IMR-90 (cell line): ENCODE measurements at regions not wholly inside any gene's neighbourhood (a gene's known extent, or its start where the extent isn't known, plus 50 kb on each side); places are given as distances from the start of the nearest gene placed in this dataset.

Experiments
- ATAC-seq: fragments of 200-7000 bp; cut with Tn5 transposase; 2 replicates; pipeline ENCODE4 v1.9.1; 2020; ENCODE audit warnings: low read depth, mild to moderate bottlenecking, moderate library complexity
- BruUV-seq: library from RNA; stranded (reverse); fragments of 400-500 nt; replicated peaks from 2 replicates; lab custom pipeline; 2021; lab: Mats Ljungman, UMichigan
- CTCF ChIA-PET: fragments of 300-600 bp; formaldehyde crosslinking; extraction: SDS; loops from one replicate; lab custom pipeline; 2021; ENCODE audit warnings: antibody characterized with exemption; lab: Yijun Ruan, JAX
- POLR2A ChIA-PET: fragments of 300-600 bp; sonication (Branson Sonifier 250); formaldehyde crosslinking; loops from one replicate; lab custom pipeline; 2022; ENCODE audit warnings: antibody characterized with exemption; ENCODE audit not compliant: unreplicated experiment; lab: Charles Lee
- DNase-seq: peaks from one replicate; pipeline ENCODE4 v3.0.0; 2013
- H2AFZ ChIP-seq: replicated peaks from 2 replicates; pipeline ENCODE3; 2013; ENCODE audit warnings: low read length, mild to moderate bottlenecking; ENCODE audit not compliant: poor library complexity
- H2AK5ac ChIP-seq: 2 replicates; pipeline ENCODE4 v1.6.1; 2013; ENCODE audit warnings: low read depth, low read length, inconsistent platforms
- H2AK9ac ChIP-seq: replicated peaks from 2 replicates; pipeline ENCODE3; 2013; ENCODE audit warnings: mild to moderate bottlenecking, low read depth, low read length, moderate library complexity; ENCODE audit not compliant: poor library complexity
- H2BK120ac ChIP-seq: 2 replicates; pipeline ENCODE4 v1.6.1; 2013; ENCODE audit warnings: low read depth, low read length, inconsistent platforms
- H2BK15ac ChIP-seq: 3 replicates; pipeline ENCODE4 v1.6.1; 2013; ENCODE audit warnings: low read depth, low read length, inconsistent platforms
- H2BK20ac ChIP-seq: 2 replicates; pipeline ENCODE4 v1.6.1; 2013; ENCODE audit warnings: low read depth, mild to moderate bottlenecking, inconsistent platforms, low read length, moderate library complexity
- H2BK5ac ChIP-seq: 2 replicates; pipeline ENCODE4 v1.6.1; 2013; ENCODE audit warnings: mild to moderate bottlenecking, low read depth, low read length, inconsistent platforms; ENCODE audit not compliant: poor library complexity, severe bottlenecking
- H3K14ac ChIP-seq: replicated peaks from 2 replicates; pipeline ENCODE4 v1.6.1; 2013; ENCODE audit warnings: low read depth, low read length, inconsistent platforms
- H3K18ac ChIP-seq: 2 replicates; pipeline ENCODE4 v1.6.1; 2013; ENCODE audit warnings: low read depth, low read length, control low read depth
- H3K23ac ChIP-seq: 2 replicates; pipeline ENCODE4 v1.6.1; 2013; ENCODE audit warnings: low read depth, low read length, inconsistent platforms
- H3K27ac ChIP-seq: 2 replicates; pipeline ENCODE4 v1.5.1; 2013; ENCODE audit warnings: mild to moderate bottlenecking, control low read depth, low read length; ENCODE audit not compliant: insufficient read depth
- H3K27me3 ChIP-seq: 2 replicates; pipeline ENCODE4 v1.6.1; 2013; ENCODE audit warnings: low read length; ENCODE audit not compliant: control insufficient read depth, insufficient read depth
- H3K36me3 ChIP-seq: 2 replicates; pipeline ENCODE4 v1.6.1; 2013; ENCODE audit warnings: low read length, mixed read lengths; ENCODE audit not compliant: control insufficient read depth, insufficient read depth
- H3K4ac ChIP-seq: 2 replicates; pipeline ENCODE4 v1.6.1; 2013; ENCODE audit warnings: low read depth, low read length, inconsistent platforms
- H3K4me1 ChIP-seq: 2 replicates; pipeline ENCODE4 v1.6.1; 2013; ENCODE audit warnings: low read length, mixed read lengths; ENCODE audit not compliant: control insufficient read depth, insufficient read depth
- H3K4me2 ChIP-seq: 2 replicates; pipeline ENCODE4 v1.6.1; 2013; ENCODE audit warnings: low read depth, mild to moderate bottlenecking, control low read depth, low read length, moderate library complexity
- H3K4me3 ChIP-seq: 2 replicates; pipeline ENCODE4 v1.5.1; 2013; ENCODE audit warnings: low read depth, mild to moderate bottlenecking, control low read depth, low read length, moderate library complexity; ENCODE audit not compliant: insufficient read depth
- H3K56ac ChIP-seq: 2 replicates; pipeline ENCODE4 v1.6.1; 2013; ENCODE audit warnings: low read length, inconsistent platforms; ENCODE audit not compliant: insufficient read depth; ENCODE audit errors: extremely low read depth
- H3K79me1 ChIP-seq, 2 experiments: 2 replicates each; pipeline ENCODE4 v1.6.1; 2013; ENCODE audit warnings: low read length in 2 of 2, inconsistent platforms in 1 of 2, low read depth in 1 of 2
- H3K9ac ChIP-seq: 2 replicates; pipeline ENCODE4 v1.6.1; 2013; ENCODE audit warnings: low read depth, low read length, control low read depth
- H3K9me1 ChIP-seq: 2 replicates; pipeline ENCODE4 v1.6.1; 2013; ENCODE audit warnings: low read length, inconsistent platforms; ENCODE audit not compliant: insufficient read depth
- H3K9me3 ChIP-seq: 2 replicates; pipeline ENCODE4 v1.6.1; 2013; ENCODE audit warnings: low read length; ENCODE audit not compliant: control insufficient read depth, insufficient read depth
- H4K20me1 ChIP-seq: 2 replicates; pipeline ENCODE4 v1.6.1; 2013; ENCODE audit warnings: low read length, inconsistent platforms; ENCODE audit not compliant: insufficient read depth
- H4K5ac ChIP-seq: 2 replicates; pipeline ENCODE4 v1.6.1; 2013; ENCODE audit warnings: mild to moderate bottlenecking, low read depth, low read length, control low read depth
- H4K8ac ChIP-seq, 2 experiments: 2 replicates each; pipeline ENCODE4 v1.6.1; 2013; ENCODE audit warnings: low read depth in 2 of 2, low read length in 2 of 2, control low read depth in 1 of 2, inconsistent platforms in 1 of 2
- H4K91ac ChIP-seq: 2 replicates; pipeline ENCODE4 v1.6.1; 2013; ENCODE audit warnings: low read depth, low read length, inconsistent platforms; ENCODE audit not compliant: insufficient read depth
- BHLHE40 ChIP-seq: fragments of 150-350 bp; IDR thresholded peaks from 2 replicates; pipeline ENCODE4 v1.6.1; 2016; ENCODE audit warnings: mild to moderate bottlenecking, low read depth, low read length
- CEBPB ChIP-seq: IDR thresholded peaks from 2 replicates; pipeline ENCODE4 v1.6.1; 2012; ENCODE audit warnings: low read depth, low read length, improper control_type of control experiment
- CHD1 ChIP-seq: IDR thresholded peaks from 2 replicates; pipeline ENCODE4 v1.6.1; 2012; ENCODE audit warnings: low read depth, low read length, improper control_type of control experiment
- CTCF ChIP-seq: conservative IDR thresholded peaks from 2 replicates; pipeline ENCODE4 v1.5.1; 2012; ENCODE audit warnings: mild to moderate bottlenecking, low read depth, low read length, improper control_type of control experiment
- FOS ChIP-seq: fragments of 150-350 bp; IDR thresholded peaks from 2 replicates; pipeline ENCODE4 v1.6.1; 2016; ENCODE audit warnings: low read depth, low read length
- MAFK ChIP-seq: IDR thresholded peaks from 2 replicates; pipeline ENCODE4 v1.6.1; 2012; ENCODE audit warnings: low read depth, low read length, improper control_type of control experiment
- MAZ ChIP-seq: IDR thresholded peaks from 2 replicates; pipeline ENCODE4 v1.6.1; 2012; ENCODE audit warnings: low read depth, mild to moderate bottlenecking, low read length, improper control_type of control experiment, moderate library complexity, borderline replicate concordance
- MXI1 ChIP-seq: IDR thresholded peaks from 2 replicates; pipeline ENCODE4 v1.6.1; 2012; ENCODE audit warnings: low read depth, mild to moderate bottlenecking, low read length, moderate library complexity, borderline replicate concordance
- NFE2L2 ChIP-seq: fragments of 150-350 bp; IDR thresholded peaks from 2 replicates; pipeline ENCODE4 v1.6.1; 2016; ENCODE audit warnings: low read depth, mild to moderate bottlenecking, low read length
- POLR2A ChIP-seq: IDR thresholded peaks from 2 replicates; pipeline ENCODE4 v1.6.1; 2012; ENCODE audit warnings: mild to moderate bottlenecking, low read depth, low read length
- RAD21 ChIP-seq: IDR thresholded peaks from 2 replicates; pipeline ENCODE4 v1.6.1; 2012; ENCODE audit warnings: low read length, improper control_type of control experiment
- RCOR1 ChIP-seq: IDR thresholded peaks from 2 replicates; pipeline ENCODE4 v1.6.1; 2012; ENCODE audit warnings: mild to moderate bottlenecking, low read length, improper control_type of control experiment; ENCODE audit not compliant: insufficient replicate concordance
- RFX5 ChIP-seq: IDR thresholded peaks from 2 replicates; pipeline ENCODE4 v1.8.0; 2012; ENCODE audit warnings: low read depth, mild to moderate bottlenecking, low read length, moderate library complexity
- SMC3 ChIP-seq: fragments of 150-350 bp; IDR thresholded peaks from 2 replicates; pipeline ENCODE4 v1.6.1; 2016; ENCODE audit warnings: low read depth, mild to moderate bottlenecking, antibody characterized with exemption, low read length, moderate library complexity
- WGBS, 2 experiments: methylation state at CpG; one replicate each; pipeline versions ENCODE4 v1.1.5 to v1.1.7; 2013; ENCODE audit warnings: missing lambda C conversion rate in 2 of 2; ENCODE audit not compliant: insufficient read length in 1 of 2; ENCODE audit errors: extremely low coverage in 2 of 2; 5-methylcytosine and 5-hydroxymethylcytosine counted together
- dilution Hi-C: fragments of 300-500 bp; cut with HindIII; formaldehyde crosslinking; loops from one replicate; pipeline ENCODE4 v1.14.3; 2018; ENCODE audit warnings: low sequenced_read_pairs; ENCODE audit not compliant: unreplicated experiment
- in situ Hi-C: fragments of 300-500 bp; cut with MboI; formaldehyde crosslinking; loops from 3 replicates; pipeline ENCODE4 v1.14.3; 2019; ENCODE audit warnings: low sequenced_read_pairs, inconsistent platforms, mixed read lengths
- intact Hi-C: fragments of 100-400 bp; cut with micrococcal nuclease; formaldehyde crosslinking; loops from 2 replicates; pipeline ENCODE4 v1.10.0; 2022
- TF ChIP-seq, protein P1 (sequence below): fragments of 150-350 bp; IDR thresholded peaks from 2 replicates; pipeline ENCODE4 v1.6.1; 2016; ENCODE audit warnings: low read depth, mild to moderate bottlenecking, low read length, moderate library complexity, borderline replicate concordance
- TF ChIP-seq, protein P2 (sequence below): fragments of 150-350 bp; IDR thresholded peaks from 2 replicates; pipeline ENCODE4 v1.6.1; 2017; ENCODE audit warnings: mild to moderate bottlenecking, antibody characterized with exemption, low read length, low read depth

DNA sequence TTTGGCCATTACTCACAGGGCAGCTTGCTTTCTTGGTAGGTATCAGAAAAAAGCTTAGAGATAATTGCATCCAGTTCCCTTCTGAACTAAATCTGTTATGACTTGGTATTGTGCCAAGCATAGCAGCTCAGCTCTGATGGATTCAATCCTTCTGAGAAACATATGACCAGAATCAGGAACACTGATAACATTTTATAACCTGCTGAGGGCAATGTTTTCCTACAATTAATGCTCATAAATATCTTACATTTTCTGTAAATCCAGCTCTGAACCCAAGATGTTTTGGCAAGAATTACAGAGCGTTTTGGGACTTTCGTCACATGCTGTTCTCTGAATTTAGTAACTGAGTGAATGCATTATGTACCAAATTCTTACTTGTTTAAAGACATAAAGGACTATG, 167.8 kb downstream of the KIF20B start:
- no TSS peak for BruUV-seq
- intact Hi-C loops (no loop called here), in situ Hi-C loops (no loop called here), dilution Hi-C loops (no loop called here)
- no peak overlapping the region for H3K27ac ChIP-seq
- WGBS, 2 experiments, result no CpG with 5 or more reads among the region's 2 CpGs
- TF ChIP-seq RAD21 (no peak), MAFK (no peak), BHLHE40 (no peak), POLR2A (no peak), CHD1 (no peak), MXI1 (no peak), FOS (no peak), CTCF (no peak), RFX5 (no peak), NFE2L2 (no peak), SMC3 (no peak), RCOR1 (no peak), MAZ (no peak), CEBPB (no peak)
- TF ChIP-seq, protein P1, sequence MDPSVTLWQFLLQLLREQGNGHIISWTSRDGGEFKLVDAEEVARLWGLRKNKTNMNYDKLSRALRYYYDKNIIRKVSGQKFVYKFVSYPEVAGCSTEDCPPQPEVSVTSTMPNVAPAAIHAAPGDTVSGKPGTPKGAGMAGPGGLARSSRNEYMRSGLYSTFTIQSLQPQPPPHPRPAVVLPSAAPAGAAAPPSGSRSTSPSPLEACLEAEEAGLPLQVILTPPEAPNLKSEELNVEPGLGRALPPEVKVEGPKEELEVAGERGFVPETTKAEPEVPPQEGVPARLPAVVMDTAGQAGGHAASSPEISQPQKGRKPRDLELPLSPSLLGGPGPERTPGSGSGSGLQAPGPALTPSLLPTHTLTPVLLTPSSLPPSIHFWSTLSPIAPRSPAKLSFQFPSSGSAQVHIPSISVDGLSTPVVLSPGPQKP, result no peak
- TF ChIP-seq, protein P2, sequence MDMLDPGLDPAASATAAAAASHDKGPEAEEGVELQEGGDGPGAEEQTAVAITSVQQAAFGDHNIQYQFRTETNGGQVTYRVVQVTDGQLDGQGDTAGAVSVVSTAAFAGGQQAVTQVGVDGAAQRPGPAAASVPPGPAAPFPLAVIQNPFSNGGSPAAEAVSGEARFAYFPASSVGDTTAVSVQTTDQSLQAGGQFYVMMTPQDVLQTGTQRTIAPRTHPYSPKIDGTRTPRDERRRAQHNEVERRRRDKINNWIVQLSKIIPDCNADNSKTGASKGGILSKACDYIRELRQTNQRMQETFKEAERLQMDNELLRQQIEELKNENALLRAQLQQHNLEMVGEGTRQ, result no peak
- DNase-seq (no peak), ATAC-seq (no peak)
- no peak overlapping the region for H3K4me3 ChIP-seq
- ChIA-PET CTCF (interaction anchor here (0.6 to 1.3 kb wide), 2 partner anchors 12 to 16 kb away, joined by 3 read pairs; no protein-coding TSS in a partner anchor), POLR2A (no interaction called here)
- no peak overlapping the region for H3K14ac ChIP-seq
- H2AFZ ChIP-seq, result no peak overlapping the region
- H3K4me1 ChIP-seq, result no peaks in the 10 kb centered on the region
- no peak overlapping the region for H3K18ac ChIP-seq
- no peak overlapping the region for H4K5ac ChIP-seq
- H3K79me1 ChIP-seq, result no peaks in the 10 kb centered on the region
- no peak overlapping the region for H3K9ac ChIP-seq
- H3K23ac ChIP-seq, result no peak overlapping the region
- no peak overlapping the region for H3K56ac ChIP-seq
- peaks cover 7% of the 10 kb centered on the region for H3K27me3 ChIP-seq
- H4K20me1 ChIP-seq, result no peaks in the 10 kb centered on the region
- no peaks in the 10 kb centered on the region for H3K9me1 ChIP-seq
- H3K4me2 ChIP-seq, result no peak overlapping the region
- H2BK5ac ChIP-seq, result no peak overlapping the region
- no peaks in the 10 kb centered on the region for H3K36me3 ChIP-seq
- no peak overlapping the region for H2BK20ac ChIP-seq
- no peak overlapping the region for H2AK5ac ChIP-seq
- H4K91ac ChIP-seq, result no peak overlapping the region
- H2BK15ac ChIP-seq, result no peak overlapping the region
- no peak overlapping the region for H2BK120ac ChIP-seq
- no peak overlapping the region for H2AK9ac ChIP-seq
- no peak overlapping the region for H4K8ac ChIP-seq
- H3K4ac ChIP-seq, result no peak overlapping the region
- H3K9me3 ChIP-seq, result no peaks in the 10 kb centered on the region
